Gastrocnemius medialis (tissue), 4 donors: ENCODE measurements at regions not wholly inside any gene's neighbourhood (a gene's known extent, or its start where the extent isn't known, plus 50 kb on each side); places are given as distances from the start of the nearest gene placed in this dataset.

Source experiments
- POLR2A ChIP-seq, 2 donors: fragments of 450-650 bp; IDR thresholded peaks; one replicate each; pipeline ENCODE4 v1.6.1; 2017; ENCODE audit warnings: antibody characterized with exemption in 2 of 2, mild to moderate bottlenecking in 2 of 2, moderate library complexity in 2 of 2
- TF ChIP-seq, protein P1 (sequence below), 5 experiments: fragments of 450-650 bp in 3 of 5; fragments of 200-600 bp in 2 of 5; sonication (generic) in 2 of 5; IDR thresholded peaks in 4 of 5; conservative IDR thresholded peaks in 1 of 5; 1 replicate in 4 of 5; 2 replicates in 1 of 5; pipeline ENCODE4 v1.5.1; 2016 to 2019; ENCODE audit warnings: antibody characterized with exemption in 5 of 5, mild to moderate bottlenecking in 3 of 5, moderate library complexity in 3 of 5

- TF ChIP-seq, protein P1, sequence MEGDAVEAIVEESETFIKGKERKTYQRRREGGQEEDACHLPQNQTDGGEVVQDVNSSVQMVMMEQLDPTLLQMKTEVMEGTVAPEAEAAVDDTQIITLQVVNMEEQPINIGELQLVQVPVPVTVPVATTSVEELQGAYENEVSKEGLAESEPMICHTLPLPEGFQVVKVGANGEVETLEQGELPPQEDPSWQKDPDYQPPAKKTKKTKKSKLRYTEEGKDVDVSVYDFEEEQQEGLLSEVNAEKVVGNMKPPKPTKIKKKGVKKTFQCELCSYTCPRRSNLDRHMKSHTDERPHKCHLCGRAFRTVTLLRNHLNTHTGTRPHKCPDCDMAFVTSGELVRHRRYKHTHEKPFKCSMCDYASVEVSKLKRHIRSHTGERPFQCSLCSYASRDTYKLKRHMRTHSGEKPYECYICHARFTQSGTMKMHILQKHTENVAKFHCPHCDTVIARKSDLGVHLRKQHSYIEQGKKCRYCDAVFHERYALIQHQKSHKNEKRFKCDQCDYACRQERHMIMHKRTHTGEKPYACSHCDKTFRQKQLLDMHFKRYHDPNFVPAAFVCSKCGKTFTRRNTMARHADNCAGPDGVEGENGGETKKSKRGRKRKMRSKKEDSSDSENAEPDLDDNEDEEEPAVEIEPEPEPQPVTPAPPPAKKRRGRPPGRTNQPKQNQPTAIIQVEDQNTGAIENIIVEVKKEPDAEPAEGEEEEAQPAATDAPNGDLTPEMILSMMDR (IDR thresholded peaks at IDR 0.05 in 4 of 5, conservative IDR thresholded peaks at IDR 0.05 in 1 of 5): no peak
- no peak for TF ChIP-seq POLR2A (IDR thresholded peaks at IDR 0.05)
Observed at GRCh38 chr20:22418738-22419137, 165.6 kb downstream of the FOXA2 start.
